RWPE2 (cell line): ENCODE measurements at regions not wholly inside any gene's neighbourhood (a gene's known extent, or its start where the extent isn't known, plus 50 kb on each side); places are given as distances from the start of the nearest gene placed in this dataset.

ENCODE experiments used
- ATAC-seq: fragments of 200-7000 bp; cut with Tn5 transposase; 3 replicates; pipeline ENCODE4 v1.9.1; 2021; ENCODE audit warnings: low read depth
- DNase-seq: peaks from one replicate; pipeline ENCODE4 v3.0.0-alpha.2; 2020; ENCODE audit warnings: low spot score
- H3K27ac ChIP-seq: fragments of 450-650 bp; 2 replicates; pipeline ENCODE4 v1.5.1; 2017; ENCODE audit warnings: mild to moderate bottlenecking; ENCODE audit not compliant: poor library complexity, severe bottlenecking
- H3K27me3 ChIP-seq: fragments of 250-450 bp; sonication (Bioruptor Pico); 2 replicates; pipeline ENCODE4 v1.5.1; 2021; ENCODE audit warnings: mild to moderate bottlenecking, moderate library complexity; ENCODE audit not compliant: insufficient read depth, poor library complexity, severe bottlenecking
- H3K36me3 ChIP-seq: fragments of 250-450 bp; sonication (Bioruptor Pico); 2 replicates; pipeline ENCODE4 v1.5.1; 2020; ENCODE audit warnings: low read depth, mild to moderate bottlenecking, moderate library complexity
- H3K4me1 ChIP-seq: fragments of 250-450 bp; sonication (Bioruptor Pico); 2 replicates; pipeline ENCODE4 v1.5.1; 2021; ENCODE audit warnings: mild to moderate bottlenecking, moderate library complexity; ENCODE audit not compliant: insufficient read depth, poor library complexity, severe bottlenecking
- H3K4me3 ChIP-seq: fragments of 250-450 bp; sonication (Bioruptor Pico); 2 replicates; pipeline ENCODE4 v1.5.1; 2021; ENCODE audit warnings: mild to moderate bottlenecking, moderate library complexity; ENCODE audit not compliant: severe bottlenecking
- H3K9me3 ChIP-seq: fragments of 250-450 bp; sonication (Bioruptor Pico); 2 replicates; pipeline ENCODE4 v1.5.1; 2021; ENCODE audit warnings: mild to moderate bottlenecking, moderate library complexity; ENCODE audit not compliant: severe bottlenecking
- TF ChIP-seq, protein P1 (sequence below): fragments of 450-650 bp; IDR thresholded peaks from one replicate; pipeline ENCODE4 v1.5.1; 2017; ENCODE audit warnings: mild to moderate bottlenecking, moderate library complexity; ENCODE audit not compliant: poor library complexity, severe bottlenecking

DNA sequence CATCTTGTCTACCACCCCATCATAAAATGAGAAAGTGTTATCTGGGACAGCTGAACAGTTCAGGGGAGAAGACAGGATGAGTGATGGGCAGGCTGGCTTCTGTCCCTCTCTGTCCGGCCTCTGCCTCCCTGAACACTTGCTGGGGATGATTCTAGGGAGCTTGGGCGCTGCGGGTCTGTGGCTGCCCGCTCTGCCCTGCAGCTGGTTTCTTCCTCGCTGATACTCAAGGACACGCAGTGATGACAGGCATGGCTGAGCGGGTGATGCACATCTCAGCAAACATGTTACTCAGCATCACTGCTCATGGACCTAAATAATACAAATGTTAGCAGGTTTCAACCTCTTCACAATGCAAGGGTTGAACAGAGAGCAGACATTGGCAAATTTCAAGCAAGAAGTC is 161.1 kb downstream of the TMEM18 start:
- Histone ChIP-seq H3K27me3 (no peaks in the 10 kb centered on the region), H3K27ac (no peak overlapping the region), H3K9me3 (no peaks in the 10 kb centered on the region), H3K4me3 (no peak overlapping the region), H3K4me1 (no peaks in the 10 kb centered on the region), H3K36me3 (no peaks in the 10 kb centered on the region)
- TF ChIP-seq, protein P1, sequence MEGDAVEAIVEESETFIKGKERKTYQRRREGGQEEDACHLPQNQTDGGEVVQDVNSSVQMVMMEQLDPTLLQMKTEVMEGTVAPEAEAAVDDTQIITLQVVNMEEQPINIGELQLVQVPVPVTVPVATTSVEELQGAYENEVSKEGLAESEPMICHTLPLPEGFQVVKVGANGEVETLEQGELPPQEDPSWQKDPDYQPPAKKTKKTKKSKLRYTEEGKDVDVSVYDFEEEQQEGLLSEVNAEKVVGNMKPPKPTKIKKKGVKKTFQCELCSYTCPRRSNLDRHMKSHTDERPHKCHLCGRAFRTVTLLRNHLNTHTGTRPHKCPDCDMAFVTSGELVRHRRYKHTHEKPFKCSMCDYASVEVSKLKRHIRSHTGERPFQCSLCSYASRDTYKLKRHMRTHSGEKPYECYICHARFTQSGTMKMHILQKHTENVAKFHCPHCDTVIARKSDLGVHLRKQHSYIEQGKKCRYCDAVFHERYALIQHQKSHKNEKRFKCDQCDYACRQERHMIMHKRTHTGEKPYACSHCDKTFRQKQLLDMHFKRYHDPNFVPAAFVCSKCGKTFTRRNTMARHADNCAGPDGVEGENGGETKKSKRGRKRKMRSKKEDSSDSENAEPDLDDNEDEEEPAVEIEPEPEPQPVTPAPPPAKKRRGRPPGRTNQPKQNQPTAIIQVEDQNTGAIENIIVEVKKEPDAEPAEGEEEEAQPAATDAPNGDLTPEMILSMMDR, result no peak
- ATAC-seq (no peak), DNase-seq (no peak)

DNA sequence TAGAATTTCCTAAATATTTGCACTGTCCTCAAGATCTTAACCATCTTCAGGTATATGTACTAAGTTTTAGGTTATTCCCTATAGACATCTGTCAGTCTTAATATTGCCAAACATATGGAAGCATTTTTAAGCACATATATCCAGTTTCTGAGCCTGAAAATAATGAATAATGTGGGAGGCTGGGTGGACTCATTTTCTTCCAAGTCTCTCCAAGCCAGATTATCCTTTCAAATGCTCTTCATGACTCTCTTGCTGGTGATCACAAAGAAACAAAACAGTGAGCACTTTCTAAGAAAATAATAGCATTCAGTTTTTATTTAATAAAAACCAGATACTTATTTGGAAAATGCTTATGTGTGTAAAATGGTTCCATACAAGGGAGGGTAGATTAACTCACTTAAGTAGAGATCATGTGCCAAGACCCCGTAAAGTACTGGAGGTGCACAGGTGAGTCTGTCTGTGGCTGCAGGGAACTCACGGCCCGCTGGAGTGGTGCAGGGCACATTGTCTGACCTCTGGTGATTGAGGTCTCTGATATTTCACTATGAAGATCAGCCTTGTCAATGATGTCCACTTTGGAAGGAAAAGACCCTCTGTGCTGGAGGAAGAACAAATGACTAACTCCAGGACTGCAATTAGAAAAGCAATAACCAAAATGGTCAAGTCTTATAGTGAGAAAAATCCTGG is 161.6 kb downstream of the TMEM18 start:
- no peak for DNase-seq
- Histone ChIP-seq H3K27me3 (no peaks in the 10 kb centered on the region), H3K4me3 (no peak overlapping the region), H3K4me1 (no peaks in the 10 kb centered on the region), H3K36me3 (no peaks in the 10 kb centered on the region), H3K9me3 (no peaks in the 10 kb centered on the region), H3K27ac (no peak overlapping the region)
- ATAC-seq, result no peak
- TF ChIP-seq, protein P1, result no peak

DNA sequence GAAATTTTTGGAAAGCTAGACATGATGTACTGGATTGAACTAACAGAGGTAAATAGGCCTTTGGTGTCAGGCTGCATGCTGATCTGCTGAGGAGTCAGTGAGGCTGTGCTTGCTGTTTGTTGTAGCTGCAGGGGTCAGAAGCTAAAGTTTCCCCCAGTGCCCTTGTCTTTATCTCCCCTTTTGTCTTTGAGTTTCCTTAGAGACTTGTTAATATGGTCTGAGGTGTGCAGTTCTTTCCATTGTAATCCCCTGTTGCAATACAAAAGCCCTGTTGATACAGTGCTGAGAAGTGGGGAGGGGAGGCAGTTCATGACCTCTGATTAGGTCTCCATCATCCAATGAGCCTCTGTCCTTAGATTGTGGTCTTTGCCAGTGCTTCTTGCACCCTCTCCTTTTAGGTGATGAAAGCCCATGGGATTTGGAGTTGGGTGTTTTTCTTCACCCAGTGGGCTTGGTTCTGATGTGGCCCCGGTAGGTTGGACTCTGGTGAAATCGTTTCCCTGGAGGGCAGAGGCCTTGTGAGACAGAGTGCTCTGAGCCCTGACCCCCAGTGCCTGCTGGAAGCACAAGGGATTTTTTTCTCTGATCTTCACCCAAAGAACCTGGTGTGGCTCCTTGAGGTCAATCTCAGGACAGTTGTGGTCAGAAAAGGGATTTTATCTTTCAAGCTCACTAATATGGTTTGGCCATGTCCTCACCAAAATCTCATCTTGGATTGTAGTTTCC is 163.1 kb downstream of the TMEM18 start:
- no peak for DNase-seq
- no peak for ATAC-seq
- TF ChIP-seq, protein P1, result no peak
- no peak overlapping the region for H3K27ac ChIP-seq
- H3K36me3 ChIP-seq, result no peaks in the 10 kb centered on the region
- no peaks in the 10 kb centered on the region for H3K4me1 ChIP-seq
- no peak overlapping the region for H3K4me3 ChIP-seq
- H3K9me3 ChIP-seq, result no peaks in the 10 kb centered on the region
- H3K27me3 ChIP-seq, result no peaks in the 10 kb centered on the region

DNA sequence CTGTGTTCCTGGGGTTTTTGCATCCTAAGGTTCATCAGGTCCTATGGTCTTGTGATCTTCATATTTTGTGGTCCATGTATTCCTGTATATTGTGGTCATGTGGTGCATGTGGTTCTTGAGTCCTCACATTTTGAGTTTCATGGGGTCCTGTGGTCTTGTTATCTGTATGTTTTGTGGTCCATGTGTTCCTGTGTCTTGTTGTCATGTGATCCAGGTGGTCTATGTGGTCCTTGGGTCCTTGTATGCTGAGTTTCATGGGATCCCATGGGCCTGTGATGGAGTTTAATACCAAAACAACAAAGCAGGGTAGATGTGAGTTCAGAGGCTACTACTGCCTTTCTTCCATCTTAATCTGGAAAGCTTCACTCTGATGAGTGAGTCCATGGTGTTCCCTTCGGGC is 166.4 kb downstream of the TMEM18 start:
- TF ChIP-seq, protein P1, result no peak
- DNase-seq (no peak), ATAC-seq (no peak)
- no peak overlapping the region for H3K4me3 ChIP-seq
- H3K27ac ChIP-seq, result no peak overlapping the region
- no peaks in the 10 kb centered on the region for H3K9me3 ChIP-seq
- no peaks in the 10 kb centered on the region for H3K4me1 ChIP-seq
- H3K27me3 ChIP-seq, result no peaks in the 10 kb centered on the region
- no peaks in the 10 kb centered on the region for H3K36me3 ChIP-seq

DNA sequence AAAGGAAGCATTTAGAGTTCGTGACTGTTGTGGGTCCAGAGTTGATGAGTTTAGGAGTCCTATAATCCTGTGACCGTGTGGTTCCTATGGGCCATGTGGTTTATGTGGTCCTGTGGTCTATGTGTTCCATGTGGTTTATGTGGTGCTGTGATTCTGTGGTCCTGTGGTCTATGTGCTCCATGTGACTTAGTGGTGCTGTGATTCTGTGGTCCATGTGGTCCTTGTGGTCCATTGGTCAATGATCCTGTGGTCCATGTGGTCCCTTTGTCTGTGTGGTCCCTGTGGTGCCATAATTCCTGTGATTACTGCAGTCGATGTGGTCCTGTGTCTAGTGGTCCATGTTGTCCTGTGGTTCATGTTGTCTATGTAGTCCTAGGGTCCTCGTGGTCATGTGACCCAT is 167.3 kb downstream of the TMEM18 start:
- no peaks in the 10 kb centered on the region for H3K9me3 ChIP-seq
- H3K4me3 ChIP-seq, result no peak overlapping the region
- H3K27me3 ChIP-seq, result no peaks in the 10 kb centered on the region
- ATAC-seq (no peak), DNase-seq (no peak)
- TF ChIP-seq, protein P1, result no peak
- H3K4me1 ChIP-seq, result no peaks in the 10 kb centered on the region
- H3K36me3 ChIP-seq, result no peaks in the 10 kb centered on the region
- no peak overlapping the region for H3K27ac ChIP-seq
